ENCODE measurements at regions not wholly inside any gene's neighbourhood (a gene's known extent, or its start where the extent isn't known, plus 50 kb on each side); places are given as distances from the start of the nearest gene placed in this dataset.

DNA sequence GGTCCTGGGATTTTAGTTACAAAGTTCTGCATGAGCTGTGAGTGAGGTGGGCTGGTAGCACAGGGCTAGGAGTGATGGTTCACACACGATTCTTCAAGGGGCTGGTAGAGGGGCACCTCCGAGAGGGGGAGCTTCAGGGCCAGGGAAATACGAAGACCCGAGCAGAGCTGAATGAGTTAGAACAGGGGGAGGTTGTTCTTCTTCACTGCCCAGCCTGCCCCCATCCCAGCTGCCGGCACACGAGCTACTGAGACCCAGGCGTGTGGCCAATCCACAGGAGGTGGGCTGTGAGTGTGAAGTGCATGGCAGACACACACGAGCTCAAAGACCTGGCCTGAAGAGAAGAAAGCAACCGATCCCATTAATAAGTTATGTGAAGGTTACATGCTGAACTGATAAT is 256.2 kb upstream of the ZNF32 start:
- H3K4me3 ChIP-seq (ENCODE audit: low read depth, low read length), result no peak overlapping the region
- DNase-seq (ENCODE audit: low read depth), result no peak

DNA sequence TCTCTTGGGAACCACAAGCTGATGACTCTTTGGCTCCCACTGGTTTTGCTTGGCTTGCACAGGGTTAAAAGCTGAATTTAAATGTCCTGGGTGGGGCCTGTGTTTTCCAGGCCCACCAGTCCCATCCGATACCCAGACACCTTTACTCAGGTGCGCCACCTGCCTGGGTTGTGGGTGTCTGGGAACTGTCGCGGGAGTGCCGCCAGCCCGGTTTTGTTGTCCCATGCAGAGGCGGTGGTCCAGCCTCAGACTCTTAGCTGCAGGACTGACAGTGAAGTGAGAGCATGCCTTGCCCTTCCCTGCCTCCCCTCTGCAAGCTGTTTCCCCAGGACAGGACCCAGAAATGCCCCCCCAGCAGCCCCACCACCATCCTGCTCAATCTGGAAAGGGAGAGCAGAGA is 255.6 kb upstream of the ZNF32 start:
- H3K4me3 ChIP-seq (ENCODE audit: low read depth, low read length), result no peak overlapping the region
- TF ChIP-seq, protein P1, sequence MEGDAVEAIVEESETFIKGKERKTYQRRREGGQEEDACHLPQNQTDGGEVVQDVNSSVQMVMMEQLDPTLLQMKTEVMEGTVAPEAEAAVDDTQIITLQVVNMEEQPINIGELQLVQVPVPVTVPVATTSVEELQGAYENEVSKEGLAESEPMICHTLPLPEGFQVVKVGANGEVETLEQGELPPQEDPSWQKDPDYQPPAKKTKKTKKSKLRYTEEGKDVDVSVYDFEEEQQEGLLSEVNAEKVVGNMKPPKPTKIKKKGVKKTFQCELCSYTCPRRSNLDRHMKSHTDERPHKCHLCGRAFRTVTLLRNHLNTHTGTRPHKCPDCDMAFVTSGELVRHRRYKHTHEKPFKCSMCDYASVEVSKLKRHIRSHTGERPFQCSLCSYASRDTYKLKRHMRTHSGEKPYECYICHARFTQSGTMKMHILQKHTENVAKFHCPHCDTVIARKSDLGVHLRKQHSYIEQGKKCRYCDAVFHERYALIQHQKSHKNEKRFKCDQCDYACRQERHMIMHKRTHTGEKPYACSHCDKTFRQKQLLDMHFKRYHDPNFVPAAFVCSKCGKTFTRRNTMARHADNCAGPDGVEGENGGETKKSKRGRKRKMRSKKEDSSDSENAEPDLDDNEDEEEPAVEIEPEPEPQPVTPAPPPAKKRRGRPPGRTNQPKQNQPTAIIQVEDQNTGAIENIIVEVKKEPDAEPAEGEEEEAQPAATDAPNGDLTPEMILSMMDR (IDR thresholded peaks at IDR 0.05; ENCODE audit: insufficient read depth, low read depth, low read length, missing control alignments), result no peak
- DNase-seq (ENCODE audit: low read depth), result no peak

More for the DNA sequence above, 256.2 kb upstream of the ZNF32 start:
- TF ChIP-seq, protein P1 (IDR thresholded peaks at IDR 0.05; ENCODE audit: insufficient read depth, low read depth, low read length, missing control alignments), result no peak

- TF ChIP-seq, protein P1 (IDR thresholded peaks at IDR 0.05; ENCODE audit: insufficient read depth, low read depth, low read length, missing control alignments), result no peak
- H3K4me3 ChIP-seq (ENCODE audit: low read depth, low read length), result no peak overlapping the region
- no peak for DNase-seq (ENCODE audit: low read depth)
Measured at GRCh38 chr10:43903451-43903850, 254.8 kb upstream of the ZNF32 start.

- DNase-seq (ENCODE audit: low read depth), result no peak
- TF ChIP-seq, protein P1 (IDR thresholded peaks at IDR 0.05; ENCODE audit: insufficient read depth, low read depth, low read length, missing control alignments), result no peak
Measured at GRCh38 chr10:43902842-43903241, 254.2 kb upstream of the ZNF32 start.

GRCh38 chr10:43901744-43902504 is 253.2 kb upstream of the ZNF32 start:
- TF ChIP-seq, protein P1 (IDR thresholded peaks at IDR 0.05; ENCODE audit: insufficient read depth, low read depth, low read length, missing control alignments), result no peak
- H3K4me3 ChIP-seq (ENCODE audit: low read depth, low read length), result no peak overlapping the region
- no peak for DNase-seq (ENCODE audit: low read depth)

More at GRCh38 chr10:43902842-43903241, 254.2 kb upstream of the ZNF32 start:
- H3K4me3 ChIP-seq (ENCODE audit: low read depth, low read length), result no peak overlapping the region

GRCh38 chr10:43901302-43901701 is 252.6 kb upstream of the ZNF32 start:
- no peak for DNase-seq (ENCODE audit: low read depth)
- H3K4me3 ChIP-seq (ENCODE audit: low read depth, low read length), result no peak overlapping the region
- TF ChIP-seq, protein P1 (IDR thresholded peaks at IDR 0.05; ENCODE audit: insufficient read depth, low read depth, low read length, missing control alignments), result peak; percentile 12

DNA sequence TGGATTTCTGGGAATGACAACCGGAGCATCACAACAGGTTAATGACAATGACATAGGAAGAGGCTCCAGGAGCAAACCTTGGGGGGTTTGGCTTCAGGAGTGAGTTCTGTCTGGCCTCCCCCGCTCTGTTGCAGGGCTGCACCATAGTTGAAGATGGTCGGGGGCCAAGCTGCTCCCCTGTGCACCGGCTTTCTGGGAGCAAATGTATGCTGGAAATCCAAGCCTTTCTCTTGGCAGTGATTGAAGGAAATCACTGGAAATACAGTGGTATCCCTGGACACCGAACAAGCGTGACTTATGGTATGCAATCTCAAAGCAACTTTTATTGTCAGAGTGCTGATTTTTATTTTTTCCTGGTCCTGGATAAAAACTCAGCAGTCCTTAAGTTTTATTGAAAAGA is 251.9 kb upstream of the ZNF32 start:
- no peak for DNase-seq (ENCODE audit: low read depth)
- no peak overlapping the region for H3K4me3 ChIP-seq (ENCODE audit: low read depth, low read length)
- TF ChIP-seq, protein P1 (IDR thresholded peaks at IDR 0.05; ENCODE audit: insufficient read depth, low read depth, low read length, missing control alignments), result no peak

Data from GM12865 (cell line).